NT2/D1 (cell line): ENCODE measurements at regions not wholly inside any gene's neighbourhood (a gene's known extent, or its start where the extent isn't known, plus 50 kb on each side); places are given as distances from the start of the nearest gene placed in this dataset.

ENCODE experiments used
- SUZ12 ChIP-seq: IDR thresholded peaks from 2 replicates; pipeline ENCODE4 v1.6.1; 2011; ENCODE audit not compliant: insufficient read length, insufficient read depth; ENCODE audit errors: extremely low read depth
- YY1 ChIP-seq: IDR thresholded peaks from 2 replicates; pipeline ENCODE4 v1.6.1; 2011; ENCODE audit not compliant: insufficient read length, insufficient read depth
- ZNF274 ChIP-seq: IDR thresholded peaks from 2 replicates; pipeline ENCODE4 v1.6.1; 2011; ENCODE audit warnings: mild to moderate bottlenecking, low read depth, low read length

DNA sequence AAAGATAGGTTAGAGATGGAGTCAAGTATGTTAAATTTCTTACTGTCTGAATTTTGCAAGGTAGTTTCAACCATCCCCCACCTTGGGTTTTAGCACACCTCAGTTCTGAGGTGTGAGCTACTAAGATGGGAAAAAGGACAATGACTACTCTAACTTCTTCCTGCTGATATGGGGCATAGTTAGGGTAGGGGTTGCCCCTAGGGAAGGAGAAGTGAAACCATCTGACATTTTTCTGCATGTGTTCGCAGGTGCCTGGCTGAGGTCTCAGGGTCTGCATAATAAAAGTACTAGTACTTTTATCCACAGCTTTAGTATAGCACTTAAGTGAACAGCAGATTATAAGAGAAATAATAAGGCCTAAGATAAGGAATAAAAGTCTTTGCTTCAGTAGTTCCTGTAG lies 129.5 kb upstream of the CYSLTR1 start:
- TF ChIP-seq ZNF274 (no peak), YY1 (no peak), SUZ12 (no peak)
